ENCODE measurements at regions not wholly inside any gene's neighbourhood (a gene's known extent, or its start where the extent isn't known, plus 50 kb on each side); places are given as distances from the start of the nearest gene placed in this dataset.

DNA sequence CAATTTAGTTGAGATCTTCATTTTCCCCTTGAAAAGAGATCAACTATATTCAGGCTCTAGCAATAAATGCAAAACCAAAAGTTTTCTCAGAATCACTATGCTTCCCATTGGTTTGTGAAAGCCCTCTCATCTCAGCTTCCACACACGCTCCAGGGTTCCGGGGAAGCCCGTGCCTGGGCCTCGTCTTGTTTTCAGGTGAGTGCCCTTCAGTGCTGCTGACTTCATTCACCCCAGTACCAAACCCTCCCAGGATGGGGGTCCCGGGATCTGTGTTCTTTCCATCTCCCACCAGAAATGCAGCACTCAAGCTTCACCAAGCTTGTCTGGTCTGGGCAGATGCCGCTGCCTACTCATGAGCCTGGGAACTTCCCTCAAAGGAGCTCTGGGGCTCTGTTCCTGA is 97.7 kb downstream of the TEX29 start:
- Histone ChIP-seq H3K18ac (ENCODE audit: insufficient read length, low read depth, low read length) (no peak overlapping the region), H2BK5ac (ENCODE audit: insufficient read length, low read length) (no peak overlapping the region), H2BK120ac (ENCODE audit: low read depth, low read length, poor library complexity, severe bottlenecking) (no peak overlapping the region), H2BK20ac (ENCODE audit: low read depth, low read length, poor library complexity, severe bottlenecking) (no peak overlapping the region), H3K27ac (ENCODE audit: insufficient read length, low read depth, low read length) (no peak overlapping the region), H4K91ac (ENCODE audit: insufficient read length, low read depth, low read length) (no peak overlapping the region), H3K14ac (ENCODE audit: insufficient read depth, low read length) (no peak overlapping the region), H2BK15ac (ENCODE audit: low read depth, low read length) (no peak overlapping the region), H3T11ph (ENCODE audit: low read length) (no peak overlapping the region), H3K27me3 (ENCODE audit: insufficient read depth, low read length) (no peaks in the 10 kb centered on the region), H3K79me1 (ENCODE audit: insufficient read depth, low read depth, low read length, poor library complexity, severe bottlenecking) (no peaks in the 10 kb centered on the region), H2BK12ac (ENCODE audit: insufficient read length, low read depth, low read length) (no peak overlapping the region), H3K9ac (ENCODE audit: extremely low read depth, insufficient read length, low read length) (no peak overlapping the region), H4K20me1 (ENCODE audit: control insufficient read depth, insufficient read depth, insufficient read length) (no peaks in the 10 kb centered on the region), H3K4me2 (ENCODE audit: insufficient read depth, insufficient read length, low read length) (no peak overlapping the region), H3K4ac (ENCODE audit: low read depth, low read length) (no peak overlapping the region), H3K23ac (ENCODE audit: insufficient read length, low read depth, low read length) (no peak overlapping the region), H2AFZ (ENCODE audit: low read length) (no peak overlapping the region), H4K8ac (replicated peaks; ENCODE audit: insufficient read length, low read depth, low read length) (no peak overlapping the region), H3K23me2 (ENCODE audit: insufficient read length, low read depth, low read length, poor library complexity, severe bottlenecking) (no peaks in the 10 kb centered on the region), H4K5ac (ENCODE audit: insufficient read length, low read depth, low read length) (no peak overlapping the region), H3K9me3 (ENCODE audit: control insufficient read depth, low read depth, low read length) (no peaks in the 10 kb centered on the region), H3K56ac (ENCODE audit: insufficient read length, low read depth, low read length) (no peak overlapping the region), H3K79me2 (ENCODE audit: insufficient read depth, low read length) (no peaks in the 10 kb centered on the region), H3K4me1 (ENCODE audit: insufficient read depth, low read length) (no peaks in the 10 kb centered on the region), H2AK5ac (ENCODE audit: insufficient read length, low read length) (no peak overlapping the region)
- H3K4me3 Mint-ChIP-seq, result no peak overlapping the region
- H3K9me3 Mint-ChIP-seq, result no peaks in the 10 kb centered on the region
- TF ChIP-seq, protein P1, sequence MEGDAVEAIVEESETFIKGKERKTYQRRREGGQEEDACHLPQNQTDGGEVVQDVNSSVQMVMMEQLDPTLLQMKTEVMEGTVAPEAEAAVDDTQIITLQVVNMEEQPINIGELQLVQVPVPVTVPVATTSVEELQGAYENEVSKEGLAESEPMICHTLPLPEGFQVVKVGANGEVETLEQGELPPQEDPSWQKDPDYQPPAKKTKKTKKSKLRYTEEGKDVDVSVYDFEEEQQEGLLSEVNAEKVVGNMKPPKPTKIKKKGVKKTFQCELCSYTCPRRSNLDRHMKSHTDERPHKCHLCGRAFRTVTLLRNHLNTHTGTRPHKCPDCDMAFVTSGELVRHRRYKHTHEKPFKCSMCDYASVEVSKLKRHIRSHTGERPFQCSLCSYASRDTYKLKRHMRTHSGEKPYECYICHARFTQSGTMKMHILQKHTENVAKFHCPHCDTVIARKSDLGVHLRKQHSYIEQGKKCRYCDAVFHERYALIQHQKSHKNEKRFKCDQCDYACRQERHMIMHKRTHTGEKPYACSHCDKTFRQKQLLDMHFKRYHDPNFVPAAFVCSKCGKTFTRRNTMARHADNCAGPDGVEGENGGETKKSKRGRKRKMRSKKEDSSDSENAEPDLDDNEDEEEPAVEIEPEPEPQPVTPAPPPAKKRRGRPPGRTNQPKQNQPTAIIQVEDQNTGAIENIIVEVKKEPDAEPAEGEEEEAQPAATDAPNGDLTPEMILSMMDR (conservative IDR thresholded peaks at IDR 0.05), result no peak
- no peak overlapping the region for H3K27ac Mint-ChIP-seq
- peaks cover 6 to 7% of the 10 kb centered on the region in 2 experiments for H3K4me1 Mint-ChIP-seq
- peaks cover 2% of the 10 kb centered on the region for H3K27me3 Mint-ChIP-seq (ENCODE audit: low read depth)
- WGBS (ENCODE audit: extremely low coverage, insufficient read length, low lambda C conversion rate), result no CpG with 5 or more reads among the region's 6 CpGs
- no peaks in the 10 kb centered on the region for H3K36me3 Mint-ChIP-seq (ENCODE audit: insufficient read depth in 1 of 3, low read depth in 3 of 3)
- DNase-seq, result no peak
